Activated CD8-positive, alpha-beta memory T cell treated with anti-CD3 and anti-CD28 coated beads, Interleukin-2, amount 50 U/mL, for 1 hour (primary cell): ENCODE measurements at regions not wholly inside any gene's neighbourhood (a gene's known extent, or its start where the extent isn't known, plus 50 kb on each side); places are given as distances from the start of the nearest gene placed in this dataset.
"Not testable (repeated sequence)": the region's sequence is repeated elsewhere in the genome, so short reads cannot be mapped to it uniquely, and the experiment has no call there.

ENCODE experiments used
- DNase-seq: peaks from one replicate; pipeline ENCODE4 v3.0.0-alpha.2; 2020; ENCODE audit errors: extremely low read depth

- DNase-seq, result no peak
Observed at GRCh38 chr12:131436922-131437705, 273.8 kb upstream of the SFSWAP start.

GRCh38 chr12:131437706-131438492 lies 273.0 kb upstream of the SFSWAP start:
- no peak for DNase-seq

- DNase-seq, result not testable (repeated sequence)
Observed at GRCh38 chr12:131438493-131438835, 272.4 kb upstream of the SFSWAP start.

GRCh38 chr12:131438881-131439280 lies 272.0 kb upstream of the SFSWAP start:
- no peak for DNase-seq

GRCh38 chr12:131439752-131440151 lies 271.1 kb upstream of the SFSWAP start:
- DNase-seq, result not testable (repeated sequence)

GRCh38 chr12:131440209-131441059 lies 270.5 kb upstream of the SFSWAP start:
- not testable (repeated sequence) for DNase-seq

- DNase-seq, result no peak
Observed at GRCh38 chr12:131441060-131441396, 269.9 kb upstream of the SFSWAP start.

GRCh38 chr12:131441638-131442336 lies 269.1 kb upstream of the SFSWAP start:
- DNase-seq, result no peak

GRCh38 chr12:131442337-131442918 lies 268.5 kb upstream of the SFSWAP start:
- DNase-seq, result no peak

GRCh38 chr12:131443019-131444000 lies 267.6 kb upstream of the SFSWAP start:
- no peak for DNase-seq

- no peak for DNase-seq
Observed at GRCh38 chr12:131444220-131445164, 266.4 kb upstream of the SFSWAP start.

GRCh38 chr12:131445184-131445774 lies 265.6 kb upstream of the SFSWAP start:
- no peak for DNase-seq

GRCh38 chr12:131445795-131446194 lies 265.1 kb upstream of the SFSWAP start:
- DNase-seq, result no peak

GRCh38 chr12:131447636-131448035 lies 263.3 kb upstream of the SFSWAP start:
- DNase-seq, result not testable (repeated sequence)

- no peak for DNase-seq
Observed at GRCh38 chr12:131448254-131448795, 262.6 kb upstream of the SFSWAP start.

- DNase-seq, result no peak
Observed at GRCh38 chr12:131449027-131449426, 261.9 kb upstream of the SFSWAP start.

GRCh38 chr12:131452444-131452860 lies 258.4 kb upstream of the SFSWAP start:
- DNase-seq, result no peak
